PC-9 (cell line): ENCODE measurements at regions not wholly inside any gene's neighbourhood (a gene's known extent, or its start where the extent isn't known, plus 50 kb on each side); places are given as distances from the start of the nearest gene placed in this dataset.

Experiments
- BruUV-seq: library from RNA; stranded (reverse); fragments of 400-500 nt; replicated peaks from 2 replicates; lab custom pipeline; 2021; lab: Mats Ljungman, UMichigan
- CTCF ChIA-PET: fragments of 300-600 bp; sonication (Branson Sonifier 250); formaldehyde crosslinking; loops from one replicate; lab custom pipeline; 2022; ENCODE audit warnings: antibody characterized with exemption; lab: Charles Lee
- POLR2A ChIA-PET: fragments of 300-600 bp; sonication (Branson Sonifier 250); formaldehyde crosslinking; loops from one replicate; lab custom pipeline; 2022; ENCODE audit warnings: antibody characterized with exemption; ENCODE audit not compliant: unreplicated experiment; lab: Charles Lee
- DNase-seq, 2 experiments: peaks; one replicate each; pipeline versions ENCODE4 v3.0.0 to v3.0.0-alpha.2; 2015 to 2022; ENCODE audit warnings: mixed read lengths in 1 of 2
- H2AFZ ChIP-seq: fragments of 200-600 bp; sonication (generic); 2 replicates; pipeline ENCODE4 v1.8.1; 2017; ENCODE audit warnings: antibody characterized with exemption
- H3F3A ChIP-seq: fragments of 200-600 bp; sonication (generic); 2 replicates; pipeline ENCODE4 v1.8.1; 2017; ENCODE audit warnings: antibody characterized with exemption, mild to moderate bottlenecking, low read depth; ENCODE audit not compliant: insufficient read depth
- H3K27ac ChIP-seq: fragments of 200-600 bp; sonication (generic); 2 replicates; pipeline ENCODE4 v1.6.1; 2016; ENCODE audit warnings: mixed run types
- H3K27me3 ChIP-seq: fragments of 200-600 bp; sonication (generic); 2 replicates; pipeline ENCODE4 v1.6.1; 2016; ENCODE audit warnings: low read depth, mixed run types; ENCODE audit not compliant: insufficient read depth
- H3K36me3 ChIP-seq: fragments of 200-600 bp; sonication (generic); 2 replicates; pipeline ENCODE4 v1.6.1; 2016; ENCODE audit warnings: low read depth, mixed run types
- H3K4me1 ChIP-seq: fragments of 200-600 bp; sonication (generic); replicated peaks from 2 replicates; pipeline ENCODE4 v1.6.1; 2016; ENCODE audit warnings: mixed run types; ENCODE audit not compliant: insufficient read depth
- H3K4me2 ChIP-seq: fragments of 200-600 bp; sonication (generic); 2 replicates; pipeline ENCODE4 v1.6.1; 2017; ENCODE audit warnings: mixed run types
- H3K4me3 ChIP-seq: fragments of 200-600 bp; sonication (generic); 2 replicates; pipeline ENCODE4 v1.6.1; 2016; ENCODE audit warnings: mixed run types
- H3K79me2 ChIP-seq: fragments of 200-600 bp; sonication (generic); 2 replicates; pipeline ENCODE4 v1.6.1; 2017; ENCODE audit warnings: low read depth, mixed run types
- H3K9me2 ChIP-seq: fragments of 200-600 bp; sonication (generic); 2 replicates; pipeline ENCODE4 v1.8.1; 2017; ENCODE audit warnings: mild to moderate bottlenecking; ENCODE audit not compliant: insufficient read depth
- H3K9me3 ChIP-seq: fragments of 200-600 bp; sonication (generic); 2 replicates; pipeline ENCODE4 v1.8.1; 2016; ENCODE audit warnings: low read depth; ENCODE audit not compliant: insufficient read depth
- H4K20me1 ChIP-seq: fragments of 200-600 bp; sonication (generic); 2 replicates; pipeline ENCODE4 v1.8.1; 2017; ENCODE audit not compliant: insufficient read depth
- CTCF ChIP-seq: fragments of 200-600 bp; sonication (generic); conservative IDR thresholded peaks from 2 replicates; pipeline ENCODE4 v1.6.1; 2017; ENCODE audit warnings: mixed run types, antibody characterized with exemption, mild to moderate bottlenecking, moderate library complexity
- EZH2 ChIP-seq: fragments of 200-600 bp; sonication (generic); IDR thresholded peaks from 2 replicates; pipeline ENCODE4 v1.8.0; 2017; ENCODE audit warnings: antibody characterized with exemption, low read depth
- intact Hi-C: fragments of 100-400 bp; cut with micrococcal nuclease; formaldehyde crosslinking; loops from one replicate; pipeline ENCODE4 v1.10.0; 2022; ENCODE audit not compliant: unreplicated experiment

DNA sequence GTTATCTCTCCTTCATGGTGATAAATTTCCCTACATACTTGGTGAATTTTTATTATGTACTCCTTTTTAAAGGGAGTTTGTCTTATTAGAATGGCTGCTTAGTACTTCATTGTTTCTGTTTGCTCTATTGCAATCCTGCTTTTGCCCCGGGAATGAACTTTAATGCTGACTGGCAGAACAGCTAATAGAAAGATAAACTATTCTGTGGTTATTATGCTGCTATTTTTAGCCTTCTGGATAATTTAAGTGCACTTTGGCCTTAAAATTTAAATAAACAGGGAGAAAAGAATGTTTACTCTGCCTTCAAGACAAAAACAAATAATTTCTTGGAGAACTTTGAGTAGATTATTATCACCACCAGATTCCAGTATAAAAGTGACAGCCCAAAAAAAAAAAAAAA, 413.8 kb upstream of the CCDC54 start:
- DNase-seq, result peak in 1 of 2 experiments; percentile 43
- H3K4me3 ChIP-seq, result no peak overlapping the region
- peak overlapping the region; percentile 37 for H3K4me2 ChIP-seq
- 0 out of 2 replicates have a peak, but pooled peaks cover 5% of the 10 kb centered on the region for H3K9me2 ChIP-seq
- ChIA-PET CTCF (no interaction called here), POLR2A (no interaction called here)
- no peaks in the 10 kb centered on the region for H3K36me3 ChIP-seq
- H2AFZ ChIP-seq, result no peak overlapping the region
- peaks cover 14% of the 10 kb centered on the region for H3K4me1 ChIP-seq
- no peaks in the 10 kb centered on the region for H3K9me3 ChIP-seq
- no peaks in the 10 kb centered on the region for H4K20me1 ChIP-seq
- H3F3A ChIP-seq, result no peaks in the 10 kb centered on the region
- H3K27me3 ChIP-seq, result no peaks in the 10 kb centered on the region
- no TSS peak for BruUV-seq
- H3K79me2 ChIP-seq, result no peaks in the 10 kb centered on the region
- H3K27ac ChIP-seq, result no peak overlapping the region
- TF ChIP-seq EZH2 (no peak), CTCF (no peak)
- intact Hi-C loops, result no loop called here

DNA sequence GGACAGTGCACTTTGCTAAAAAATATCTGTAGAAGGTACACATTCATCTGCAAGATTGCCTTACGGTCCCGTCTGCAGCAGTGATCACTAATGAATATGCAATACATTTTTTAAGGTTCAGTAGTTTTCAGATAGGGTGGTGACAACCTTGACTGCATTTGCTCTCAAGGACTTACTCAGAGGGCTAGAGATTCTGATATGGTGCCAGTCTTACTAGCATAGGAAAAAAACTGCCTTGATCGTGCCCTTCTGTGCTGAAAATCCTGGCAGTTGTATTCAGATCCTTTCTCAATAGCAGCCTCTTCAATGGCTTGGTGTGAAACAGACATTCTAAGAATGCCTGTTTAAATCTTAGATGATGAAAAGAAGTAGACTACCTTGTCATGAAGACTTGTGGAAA, 411.9 kb upstream of the CCDC54 start:
- no peak overlapping the region for H3K4me2 ChIP-seq
- no peak for DNase-seq
- CTCF ChIA-PET, result no interaction called here
- no peaks in the 10 kb centered on the region for H3K9me3 ChIP-seq
- no peak for TF ChIP-seq EZH2
- TF ChIP-seq CTCF, result no peak
- H2AFZ ChIP-seq, result no peak overlapping the region
- POLR2A ChIA-PET, result no interaction called here
- H3K79me2 ChIP-seq, result no peaks in the 10 kb centered on the region
- no peaks in the 10 kb centered on the region for H3F3A ChIP-seq
- no peak overlapping the region for H3K4me3 ChIP-seq
- no peaks in the 10 kb centered on the region for H3K36me3 ChIP-seq
- no peaks in the 10 kb centered on the region for H3K27me3 ChIP-seq
- intact Hi-C loops, result no loop called here
- no peaks in the 10 kb centered on the region for H4K20me1 ChIP-seq
- no TSS peak for BruUV-seq
- H3K9me2 ChIP-seq, result 0 out of 2 replicates have a peak, but pooled peaks cover 5% of the 10 kb centered on the region
- H3K4me1 ChIP-seq, result peaks cover 14% of the 10 kb centered on the region
- H3K27ac ChIP-seq, result no peak overlapping the region

- H3K27me3 ChIP-seq, result no peaks in the 10 kb centered on the region
- no peaks in the 10 kb centered on the region for H4K20me1 ChIP-seq
- ChIA-PET CTCF (no interaction called here), POLR2A (no interaction called here)
- no peaks in the 10 kb centered on the region for H3K36me3 ChIP-seq
- no peak overlapping the region for H3K4me2 ChIP-seq
- 0 out of 2 replicates have a peak, but pooled peaks cover 5% of the 10 kb centered on the region for H3K9me2 ChIP-seq
- H3K4me1 ChIP-seq, result no peaks in the 10 kb centered on the region
- TF ChIP-seq EZH2 (no peak), CTCF (no peak)
- no peaks in the 10 kb centered on the region for H3K79me2 ChIP-seq
- intact Hi-C loops, result no loop called here
- H3F3A ChIP-seq, result no peaks in the 10 kb centered on the region
- H3K9me3 ChIP-seq, result no peaks in the 10 kb centered on the region
- H2AFZ ChIP-seq, result no peak overlapping the region
- no TSS peak for BruUV-seq
- DNase-seq, result no peak
- H3K27ac ChIP-seq, result no peak overlapping the region
- no peak overlapping the region for H3K4me3 ChIP-seq
These were observed 407.6 kb upstream of the CCDC54 start for GRCh38 chr3:106969596-106969995.
